Non-pigmented ciliary epithelial cell (primary cell): ENCODE measurements at regions not wholly inside any gene's neighbourhood (a gene's known extent, or its start where the extent isn't known, plus 50 kb on each side); places are given as distances from the start of the nearest gene placed in this dataset.
"Not testable (repeated sequence)": the region's sequence is repeated elsewhere in the genome, so short reads cannot be mapped to it uniquely, and the experiment has no call there.

ENCODE experiments used
- DNase-seq: peaks from one replicate; pipeline ENCODE4 v3.0.0-alpha.2; 2010; ENCODE audit warnings: low read depth

DNA sequence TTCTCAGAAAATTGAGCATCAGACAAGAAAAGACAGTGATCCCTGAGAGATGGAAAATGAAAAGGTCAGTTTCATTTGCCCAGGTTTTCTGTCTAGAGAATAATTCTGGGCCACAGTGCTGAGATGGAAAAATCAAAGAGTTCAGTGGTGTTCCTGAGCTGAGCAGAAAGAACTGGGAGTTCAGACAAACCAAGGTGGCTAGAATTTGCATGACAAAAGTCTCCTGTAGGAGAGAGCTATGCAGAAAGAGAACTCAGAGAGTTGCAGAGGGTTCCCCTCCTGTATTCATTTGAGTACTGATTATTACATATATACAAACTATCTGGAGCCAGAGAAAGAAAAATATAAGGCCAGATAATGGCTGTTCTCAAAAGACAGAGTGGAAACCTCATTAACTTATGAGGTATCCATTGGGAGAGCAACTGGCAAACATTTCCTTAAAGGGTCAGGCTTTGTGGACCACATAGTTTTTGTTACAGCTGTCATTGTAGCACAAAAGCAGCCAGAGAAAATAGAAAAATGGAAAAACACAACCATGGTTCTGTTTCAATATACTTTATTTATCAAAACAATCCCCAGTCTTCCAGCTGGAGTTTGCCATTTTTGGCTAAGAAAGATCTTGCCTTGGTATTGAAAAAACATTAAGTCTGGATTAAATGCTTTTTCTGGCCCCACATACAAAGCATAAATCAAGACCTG lies 1004.1 kb downstream of the TBL1XR1 start:
- no peak for DNase-seq

DNA sequence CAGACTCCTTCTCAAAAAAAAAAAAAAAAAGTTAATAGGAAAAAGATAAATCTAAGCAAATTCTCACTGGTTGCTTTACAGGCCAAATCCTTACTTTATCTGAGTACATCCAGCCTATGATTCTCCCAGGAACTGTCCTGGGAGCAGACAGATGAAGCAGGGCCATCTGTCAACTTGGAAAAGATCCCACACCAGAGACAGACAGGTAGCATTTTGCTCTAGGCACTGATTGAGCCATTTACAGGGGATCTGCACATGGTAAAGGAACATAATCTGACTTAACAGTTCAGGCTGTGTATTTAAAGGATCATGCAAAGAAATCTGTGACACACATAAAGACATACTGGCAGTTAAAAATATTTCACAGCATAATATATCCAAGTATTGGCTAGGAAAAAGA lies 1006.5 kb downstream of the TBL1XR1 start:
- no peak for DNase-seq

DNA sequence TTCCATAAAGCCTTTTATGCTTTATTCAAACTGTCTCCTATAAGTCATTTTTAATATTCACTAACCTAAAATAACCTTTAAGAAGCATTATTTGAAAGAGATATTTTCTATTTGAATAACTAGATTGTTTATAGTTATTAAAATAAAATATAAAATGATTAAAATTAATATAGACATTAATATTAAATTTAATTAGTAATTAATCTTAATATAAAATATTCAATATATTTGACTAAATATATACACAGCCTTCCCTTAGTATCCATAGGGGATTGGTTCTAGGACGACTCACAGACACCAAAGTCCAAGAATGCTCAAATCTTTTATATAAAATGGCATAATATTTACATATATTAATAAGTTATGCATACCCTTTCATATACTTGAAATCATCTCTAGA lies 1014.1 kb downstream of the TBL1XR1 start:
- no peak for DNase-seq

DNA sequence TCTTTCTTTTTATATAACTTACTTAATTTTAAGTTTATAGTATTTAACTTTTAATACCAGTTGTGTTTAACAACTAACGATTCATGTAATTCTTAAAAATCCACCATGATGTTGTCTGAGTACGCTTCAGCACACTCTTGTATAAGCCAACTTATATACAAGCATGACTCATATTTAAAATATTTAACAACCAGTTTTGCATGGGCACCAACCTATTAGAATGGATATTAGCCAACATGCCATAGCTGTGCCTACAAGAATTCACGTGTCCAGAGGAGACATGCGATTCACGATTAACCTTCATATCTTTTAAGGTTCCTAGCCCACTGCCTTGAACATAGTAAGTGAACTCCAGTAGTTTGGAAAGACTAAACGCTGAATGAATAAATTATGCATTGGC lies 1023.2 kb downstream of the TBL1XR1 start:
- DNase-seq, result no peak

DNA sequence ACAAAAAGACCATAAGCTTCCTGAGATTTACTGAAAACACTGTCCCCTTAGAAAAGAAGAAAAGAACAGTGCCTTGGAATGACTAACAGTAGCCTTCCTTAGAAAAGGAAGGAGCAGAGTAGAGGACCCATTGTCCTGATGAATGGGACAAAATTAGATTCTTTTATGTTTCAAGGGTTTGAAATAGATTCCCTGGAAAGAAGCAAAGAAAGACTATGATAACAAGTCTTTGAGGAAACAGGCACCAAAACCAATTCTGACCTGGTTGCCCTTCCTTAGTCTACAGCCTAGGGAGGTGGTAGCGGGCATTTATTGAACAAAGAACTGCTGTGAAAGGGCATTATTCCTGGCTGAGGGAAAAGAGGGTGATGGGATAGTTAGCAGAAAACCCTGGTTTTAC lies 1024.8 kb downstream of the TBL1XR1 start:
- no peak for DNase-seq

DNA sequence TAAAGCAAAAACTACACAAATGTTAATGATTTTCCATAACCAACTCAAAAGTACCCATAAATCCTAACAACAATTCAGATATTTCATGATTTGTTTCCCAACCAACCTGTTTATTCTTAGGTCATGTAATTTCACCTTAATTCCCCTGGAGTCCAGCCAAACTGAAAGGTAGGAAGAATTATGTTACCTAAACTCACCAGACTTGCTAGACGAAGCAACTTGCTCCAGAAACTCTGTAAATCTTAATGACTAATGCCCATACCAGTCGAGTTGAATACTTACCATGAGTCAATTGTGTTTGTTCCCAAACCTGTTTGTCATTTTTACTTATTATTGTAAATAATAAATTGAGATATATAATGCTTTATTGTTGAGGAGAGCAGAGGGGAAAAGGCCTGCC lies 1030.0 kb downstream of the TBL1XR1 start:
- DNase-seq, result no peak

DNA sequence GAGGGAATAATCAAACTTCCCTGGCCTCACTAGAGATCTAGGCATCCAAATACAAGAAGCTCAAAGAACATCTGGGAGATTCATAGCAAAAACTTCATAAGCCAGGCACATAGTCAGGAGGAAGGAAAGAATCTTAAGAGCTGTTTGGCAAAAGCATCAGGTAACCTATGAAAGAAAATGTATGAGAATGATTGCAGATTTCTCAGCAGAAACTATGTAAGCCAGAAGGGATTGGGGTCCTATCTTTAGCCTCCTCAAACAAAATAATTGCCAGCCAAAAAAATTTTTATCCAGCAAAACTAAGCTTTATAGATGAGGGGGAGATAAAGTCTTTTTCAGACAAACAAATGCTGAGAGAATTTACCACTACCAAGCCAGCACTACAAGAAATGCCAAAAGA lies 1036.3 kb downstream of the TBL1XR1 start:
- no peak for DNase-seq

DNA sequence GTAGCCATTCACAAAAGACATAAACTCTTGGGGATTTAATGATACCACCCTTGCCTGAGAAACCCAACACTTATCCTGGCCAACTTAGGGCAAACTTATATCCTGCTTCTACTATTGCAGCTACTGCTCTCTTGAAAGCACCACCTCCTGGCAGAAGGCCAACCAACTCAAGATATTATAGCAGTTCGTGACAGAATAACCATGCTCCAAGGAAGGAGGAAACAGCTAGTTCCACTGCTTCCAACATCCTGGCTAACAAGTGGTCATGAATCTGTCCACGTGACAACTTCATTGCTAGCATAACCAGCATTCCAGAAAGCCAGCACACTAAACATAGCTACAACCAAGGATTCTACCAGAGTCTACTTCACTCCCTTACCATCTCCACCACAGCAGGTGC lies 1037.5 kb downstream of the TBL1XR1 start:
- no peak for DNase-seq

DNA sequence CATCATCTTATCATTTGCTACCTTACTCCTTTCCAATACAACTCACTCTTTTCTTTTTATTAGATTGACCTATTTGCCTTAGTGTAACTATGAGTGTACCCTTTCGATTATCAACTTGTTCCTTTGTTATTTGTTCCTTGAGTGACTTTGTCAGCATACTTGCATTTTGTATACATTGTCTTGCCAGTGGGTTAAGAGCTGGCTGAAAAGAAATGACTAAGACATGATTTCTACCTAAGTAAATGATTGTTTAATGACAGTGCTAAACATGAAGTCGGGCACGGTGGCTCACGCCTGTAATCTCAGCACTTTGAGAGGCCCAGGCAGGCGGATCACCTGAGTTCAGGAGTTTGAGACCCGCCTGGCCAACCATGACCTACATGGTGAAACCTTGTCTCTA lies 1042.3 kb downstream of the TBL1XR1 start:
- DNase-seq, result no peak

DNA sequence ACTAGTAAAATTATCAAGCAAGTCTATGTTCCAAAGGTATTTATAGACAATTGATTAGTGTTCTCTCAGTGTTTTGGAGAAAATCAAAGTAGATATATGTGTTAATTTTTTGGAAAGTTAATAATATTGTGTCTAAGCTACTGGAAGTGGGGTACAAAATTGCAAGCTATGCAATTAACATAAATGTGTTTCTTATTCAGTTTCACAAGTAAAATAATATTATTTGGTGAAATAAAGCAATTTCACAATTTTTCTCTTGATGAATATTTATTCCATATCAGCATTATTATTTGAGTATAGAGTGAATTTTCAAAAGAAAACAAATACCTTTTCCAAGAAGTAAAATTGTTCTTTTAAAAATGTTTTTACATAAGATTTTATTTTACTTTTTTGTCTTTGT lies 1047.7 kb downstream of the TBL1XR1 start:
- DNase-seq, result no peak

DNA sequence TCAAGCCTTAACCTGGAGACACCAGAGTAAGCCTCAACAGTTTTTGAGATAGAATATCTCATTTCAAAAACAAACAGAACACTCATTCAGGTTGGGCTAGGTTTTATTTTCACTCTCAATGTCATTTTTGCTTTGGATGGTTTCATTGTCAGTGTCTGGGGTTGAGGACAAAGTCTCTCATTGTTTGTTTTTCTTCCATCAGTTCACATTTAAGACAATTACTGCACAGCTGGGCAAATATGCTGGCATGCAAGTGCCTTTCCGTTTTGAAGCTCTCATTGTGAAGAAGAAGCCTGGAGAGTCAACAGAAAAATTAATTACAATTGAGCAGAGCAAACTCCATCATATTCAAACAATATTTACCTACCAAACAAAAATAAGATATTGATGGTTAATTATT lies 1050.0 kb downstream of the TBL1XR1 start:
- DNase-seq, result no peak

DNA sequence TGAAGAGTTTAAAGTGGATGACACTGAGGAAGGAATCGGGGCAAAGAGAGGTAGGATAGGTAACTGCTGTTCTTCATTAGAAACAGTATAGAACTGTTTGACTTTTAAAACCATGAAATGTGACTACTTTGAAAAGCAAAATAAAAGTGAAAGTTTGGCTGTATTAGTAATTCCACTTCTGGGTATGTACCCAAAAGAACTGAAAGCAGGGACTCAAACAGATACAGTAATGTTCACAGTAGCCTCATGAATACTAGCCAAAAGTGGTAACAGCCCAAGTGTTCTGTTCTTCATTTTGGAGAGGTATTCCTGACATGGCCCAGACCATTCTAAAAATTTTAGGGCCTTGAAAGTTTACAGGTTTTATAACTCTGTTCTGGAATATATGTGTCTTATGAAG lies 1055.4 kb downstream of the TBL1XR1 start:
- no peak for DNase-seq

DNA sequence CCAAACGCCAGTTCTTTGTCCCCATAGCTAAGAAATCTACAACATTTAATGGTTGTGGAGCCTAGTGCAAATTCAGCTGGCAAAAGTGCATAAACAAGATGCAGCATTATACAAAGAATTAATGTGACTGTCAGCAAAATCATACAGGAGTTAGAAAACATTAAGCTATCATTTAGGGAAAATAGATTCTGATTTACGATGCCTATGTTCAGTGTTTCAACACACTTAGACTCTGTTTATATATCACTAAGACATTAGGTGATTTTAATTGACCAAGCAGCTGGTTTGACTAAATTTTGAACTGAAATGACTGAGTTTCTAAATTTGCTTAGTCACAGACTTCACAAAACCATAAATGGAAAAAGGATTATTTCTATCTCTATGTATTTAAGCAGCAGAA lies 1076.8 kb downstream of the TBL1XR1 start:
- no peak for DNase-seq

DNA sequence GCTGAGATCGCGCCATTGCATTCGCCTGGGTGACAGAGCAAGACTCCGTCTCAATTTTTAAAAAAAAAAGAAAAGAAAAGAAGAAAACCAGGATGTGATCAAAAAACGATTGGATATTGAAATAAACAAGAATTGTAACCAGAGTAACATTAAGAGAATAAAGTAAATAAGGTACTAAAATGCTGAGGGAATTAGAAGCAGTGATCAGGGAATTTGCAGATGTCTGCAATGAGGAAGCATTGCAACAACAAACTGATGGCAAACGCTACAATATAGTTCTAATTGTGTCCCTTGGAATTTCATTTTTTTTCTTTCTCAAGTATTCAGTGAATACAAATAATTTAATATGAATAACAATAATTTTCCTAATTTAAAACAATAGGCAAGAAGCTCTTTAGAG lies 1077.5 kb downstream of the TBL1XR1 start:
- DNase-seq, result no peak

DNA sequence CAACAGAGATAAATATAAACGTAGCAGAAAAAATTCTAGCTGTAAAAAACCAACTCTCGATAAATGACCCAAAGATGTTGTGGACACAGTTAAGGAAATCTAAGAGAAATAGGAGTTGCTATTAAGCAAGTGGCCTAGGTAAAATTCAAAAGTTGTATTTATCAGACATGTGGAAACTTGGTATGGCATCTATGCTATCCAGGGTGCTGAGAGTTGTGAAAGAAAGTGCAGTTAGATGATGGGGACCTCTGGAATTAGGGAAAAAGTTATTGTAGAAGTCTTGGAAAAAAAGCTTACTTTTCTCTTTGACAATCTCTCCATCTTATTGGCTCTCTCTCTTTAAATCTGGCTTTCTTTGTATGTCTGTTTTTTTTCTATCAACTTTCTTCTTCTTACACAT lies 1090.9 kb downstream of the TBL1XR1 start:
- no peak for DNase-seq

DNA sequence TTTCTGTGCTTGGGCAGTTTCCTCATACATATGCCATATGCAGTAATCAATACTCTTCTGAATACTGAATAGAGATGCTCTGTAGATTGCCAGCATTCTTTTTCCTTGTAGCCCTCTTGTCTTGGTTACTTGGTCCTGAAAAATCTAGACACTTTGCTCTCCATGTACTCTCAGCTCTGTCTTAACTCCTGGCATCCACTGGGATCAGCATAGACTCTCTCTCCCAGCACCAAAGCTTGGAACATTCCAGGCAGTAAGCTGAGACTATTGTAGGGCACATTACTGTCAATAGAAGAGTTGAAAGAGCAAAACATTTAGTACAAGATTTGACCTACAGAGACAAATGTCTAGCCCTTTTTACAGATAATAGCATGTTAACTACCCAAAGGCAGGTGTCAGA lies 1100.3 kb downstream of the TBL1XR1 start:
- no peak for DNase-seq

DNA sequence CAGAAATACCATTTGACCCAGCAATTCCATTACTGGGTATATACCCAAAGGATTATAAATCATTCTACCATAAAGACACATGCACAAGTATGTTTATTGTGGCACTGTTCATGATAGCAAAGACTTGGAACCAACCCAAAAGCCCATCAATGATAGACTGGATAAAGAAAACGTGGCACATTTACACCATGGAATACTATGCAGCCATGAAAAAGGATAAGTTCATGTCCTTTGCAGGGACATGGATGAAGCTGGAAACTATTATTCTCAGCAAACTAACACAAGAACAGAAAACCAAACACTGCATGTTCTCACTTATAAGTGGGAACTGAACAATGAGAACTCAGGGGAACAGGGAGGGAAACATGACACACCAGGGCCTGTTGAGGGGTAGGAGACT lies 1103.4 kb downstream of the TBL1XR1 start:
- not testable (repeated sequence) for DNase-seq

DNA sequence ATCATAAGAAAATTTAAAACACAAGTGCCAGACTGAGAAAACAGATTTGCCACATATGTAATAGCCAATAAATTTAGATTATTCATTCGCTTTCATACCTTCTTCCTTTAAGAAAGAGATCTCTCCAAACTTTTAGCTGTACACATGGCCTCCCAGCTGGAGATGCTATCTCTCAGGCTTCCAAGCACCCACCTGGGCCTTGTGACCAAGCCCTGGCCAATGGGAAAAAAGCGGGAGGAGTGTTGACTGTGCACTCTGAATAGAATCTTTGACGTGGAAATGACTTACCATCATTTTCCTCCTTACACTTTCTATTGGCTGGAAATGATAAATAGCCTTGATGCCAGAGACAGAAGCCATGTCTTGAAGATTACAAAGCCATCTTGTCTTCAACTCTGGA lies 1106.6 kb downstream of the TBL1XR1 start:
- no peak for DNase-seq

DNA sequence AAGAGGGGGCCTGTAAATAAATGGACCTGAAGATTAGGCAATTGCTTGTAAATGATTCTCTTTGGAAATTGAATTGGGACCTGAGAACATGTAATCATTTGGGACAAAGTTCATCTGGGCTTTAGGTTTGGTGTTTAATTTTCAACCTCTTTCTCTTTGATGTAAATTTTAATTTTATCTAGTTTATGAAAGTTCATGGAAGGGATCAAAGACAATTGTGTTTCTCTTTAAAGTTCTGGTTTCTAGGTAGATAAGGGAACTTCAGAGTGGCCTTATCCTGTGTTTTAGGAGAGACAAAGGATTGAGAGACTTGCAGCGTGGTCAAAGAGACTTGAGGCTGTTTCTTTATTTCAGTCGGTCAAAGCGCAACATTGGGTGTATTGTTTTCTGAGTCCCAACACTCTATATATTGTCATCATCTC lies 1108.3 kb downstream of the TBL1XR1 start:
- no peak for DNase-seq

DNA sequence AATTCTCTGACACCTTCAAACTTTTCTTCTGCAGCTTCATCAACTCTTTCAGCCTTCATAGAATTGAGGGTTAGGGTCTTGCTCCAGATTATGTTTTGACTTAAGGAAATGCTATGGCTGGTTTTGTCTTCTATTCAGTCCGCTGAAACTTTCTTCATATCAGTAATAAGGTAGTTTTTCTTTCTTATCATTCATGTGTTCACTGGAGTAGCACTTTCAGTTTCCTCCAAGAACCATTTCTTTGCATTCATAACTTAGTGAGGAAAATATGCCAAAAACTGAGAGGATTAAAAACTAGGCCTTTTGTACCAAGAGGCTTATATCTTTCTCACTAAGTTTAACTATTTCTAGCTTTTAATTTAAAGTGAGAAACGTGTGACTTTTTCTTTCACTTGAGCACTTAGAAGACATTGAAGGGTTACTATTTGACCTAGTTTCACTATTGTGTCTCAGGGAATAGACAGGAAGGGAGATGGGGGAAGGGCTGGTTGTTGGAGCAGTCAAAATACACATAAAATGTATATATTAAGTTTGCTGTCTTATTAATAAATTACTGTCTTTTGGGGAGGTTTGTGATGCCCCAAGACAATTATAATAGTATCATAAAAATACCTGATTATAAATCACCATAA lies 1110.1 kb downstream of the TBL1XR1 start:
- no peak for DNase-seq

DNA sequence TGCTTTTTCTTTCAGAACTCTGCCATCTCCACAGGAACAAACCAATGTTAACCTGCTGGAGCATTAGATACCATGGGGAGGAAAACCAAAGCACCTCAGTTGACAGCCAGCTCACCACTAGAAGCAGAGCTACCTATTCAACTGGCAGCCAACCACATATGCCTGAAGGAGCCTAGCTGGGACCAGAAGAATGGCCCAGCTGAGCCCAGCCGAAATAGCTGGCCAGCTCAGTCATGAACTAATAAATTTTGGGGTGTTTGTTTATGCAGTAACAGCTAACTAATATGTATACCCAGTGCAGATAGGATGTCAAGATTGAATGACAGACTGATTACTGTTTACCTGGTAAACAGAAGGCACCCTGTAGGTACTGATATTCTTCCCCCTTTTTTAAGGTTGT lies 1117.5 kb downstream of the TBL1XR1 start:
- DNase-seq, result no peak

DNA sequence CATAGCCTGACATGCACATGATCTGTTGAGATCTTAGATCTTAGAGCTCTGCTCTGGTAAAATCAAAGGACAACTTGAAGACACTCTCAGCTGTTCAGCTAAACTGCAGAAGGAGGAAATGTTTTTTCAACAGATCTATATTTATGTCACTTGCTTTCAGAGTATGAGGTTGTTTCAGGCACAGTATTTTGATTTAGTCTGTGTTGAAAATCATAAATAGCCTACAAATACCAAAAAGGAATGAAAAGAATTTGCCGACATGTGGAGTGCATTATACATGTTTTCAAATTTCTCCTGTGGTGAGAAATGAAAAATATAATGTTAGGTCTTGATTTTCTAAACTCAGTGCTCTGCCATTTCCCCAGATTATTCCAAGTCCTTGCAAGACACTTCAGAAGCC lies 1118.4 kb downstream of the TBL1XR1 start:
- no peak for DNase-seq

DNA sequence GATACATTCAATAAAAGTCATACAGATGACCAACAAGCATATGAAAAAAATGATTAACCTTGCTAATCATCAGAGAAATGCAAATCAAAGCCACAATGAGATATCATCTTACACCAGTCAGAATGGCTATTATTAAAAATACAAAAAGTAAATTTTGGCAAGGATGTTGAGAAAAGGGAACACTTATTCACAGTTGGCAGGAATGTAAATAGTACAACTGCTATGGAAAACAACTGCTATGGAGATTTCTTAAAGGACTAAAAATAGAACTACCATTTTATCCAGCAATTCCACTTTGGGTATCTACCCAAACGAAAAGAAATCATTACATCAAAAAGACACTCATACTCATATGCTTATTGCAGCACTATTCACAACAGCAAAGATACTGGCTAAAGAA lies 1121.8 kb downstream of the TBL1XR1 start:
- no peak for DNase-seq

DNA sequence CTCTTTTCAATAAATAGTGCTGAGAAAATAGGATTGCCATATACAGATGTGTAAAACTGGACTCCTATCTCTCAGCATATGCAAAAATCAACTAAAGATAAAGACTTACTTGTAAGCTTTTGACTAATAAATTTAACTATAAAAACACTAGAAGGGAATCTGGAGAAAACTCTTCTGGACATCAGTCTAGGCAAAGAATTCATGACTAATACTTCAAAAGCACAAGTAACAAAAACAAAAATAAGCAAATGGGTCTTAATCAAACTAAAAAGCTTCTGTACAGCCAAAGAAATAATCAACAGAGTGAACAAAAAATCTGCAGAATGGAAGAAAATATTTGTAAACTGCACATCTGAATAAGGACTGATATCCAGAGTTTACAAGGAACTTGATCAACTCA lies 1122.2 kb downstream of the TBL1XR1 start:
- no peak for DNase-seq
